HG03175 (cell line): ENCODE measurements at regions not wholly inside any gene's neighbourhood (a gene's known extent, or its start where the extent isn't known, plus 50 kb on each side); places are given as distances from the start of the nearest gene placed in this dataset.

ENCODE experiments used
- ATAC-seq: cut with Tn5 transposase; IDR thresholded peaks from one replicate; pipeline ENCODE4 v1.9.1; 2021; ENCODE audit warnings: mild to moderate bottlenecking, moderate library complexity; ENCODE audit not compliant: unreplicated experiment

DNA sequence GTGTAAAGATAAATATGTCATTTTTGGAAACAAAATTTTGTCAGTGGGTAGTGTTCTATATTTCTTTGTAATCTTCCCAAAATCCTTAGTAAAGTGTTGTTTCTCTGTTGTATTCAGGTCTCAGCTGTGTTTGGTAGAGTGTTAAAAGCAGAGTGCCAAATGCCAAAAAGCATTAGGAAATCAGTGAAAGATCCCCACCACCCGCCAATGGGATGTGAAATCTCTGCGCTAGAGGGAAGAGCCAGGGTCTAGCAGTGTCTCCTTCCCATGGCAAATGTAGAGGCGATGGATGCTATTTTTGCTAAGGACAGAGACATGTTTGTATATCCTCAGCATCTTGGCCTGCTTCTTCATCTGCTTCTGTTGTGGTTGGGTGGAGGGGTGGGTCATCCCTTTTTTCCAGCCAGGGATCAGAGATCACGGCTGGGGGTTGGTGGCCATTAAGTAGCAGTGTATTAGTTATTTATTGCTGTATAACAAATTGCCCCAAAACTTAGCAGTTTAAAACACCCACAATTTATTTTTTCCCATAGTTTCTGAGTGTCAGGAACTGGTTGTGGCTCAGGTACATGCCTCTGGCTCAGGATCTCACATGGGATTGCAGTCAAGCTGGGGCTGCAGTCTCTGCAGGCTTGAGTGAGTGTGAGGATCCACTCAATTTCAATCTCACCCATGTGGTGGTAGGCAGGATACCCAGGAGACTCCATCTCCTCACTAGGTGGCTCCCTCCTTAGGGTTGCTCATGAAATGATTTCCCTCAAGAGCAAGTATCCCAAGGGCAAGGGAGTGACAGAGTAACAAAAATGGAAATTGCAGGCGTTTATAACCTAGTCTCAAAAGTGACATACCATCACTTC, 211.9 kb downstream of the MYCN start:
- ATAC-seq = no peak

- ATAC-seq = no peak
These were observed 211.3 kb downstream of the MYCN start for GRCh38 chr2:16151651-16152050.

DNA sequence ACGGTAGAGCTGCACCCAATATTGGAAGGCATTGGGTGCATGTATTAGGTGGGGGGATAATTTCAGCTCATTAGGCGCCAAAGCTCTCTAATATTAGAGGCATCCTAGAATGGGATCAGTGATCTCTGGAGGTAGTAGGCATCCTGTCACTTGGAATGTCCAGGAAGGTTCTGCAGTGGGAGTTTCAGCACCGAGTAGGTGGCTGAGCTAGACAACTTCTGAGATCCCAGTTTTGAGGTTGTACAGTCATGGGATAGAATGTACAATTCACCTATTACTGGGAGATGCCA, 210.9 kb downstream of the MYCN start:
- no peak for ATAC-seq

GRCh38 chr2:16150456-16151280, 210.3 kb downstream of the MYCN start:
- ATAC-seq = no peak

DNA sequence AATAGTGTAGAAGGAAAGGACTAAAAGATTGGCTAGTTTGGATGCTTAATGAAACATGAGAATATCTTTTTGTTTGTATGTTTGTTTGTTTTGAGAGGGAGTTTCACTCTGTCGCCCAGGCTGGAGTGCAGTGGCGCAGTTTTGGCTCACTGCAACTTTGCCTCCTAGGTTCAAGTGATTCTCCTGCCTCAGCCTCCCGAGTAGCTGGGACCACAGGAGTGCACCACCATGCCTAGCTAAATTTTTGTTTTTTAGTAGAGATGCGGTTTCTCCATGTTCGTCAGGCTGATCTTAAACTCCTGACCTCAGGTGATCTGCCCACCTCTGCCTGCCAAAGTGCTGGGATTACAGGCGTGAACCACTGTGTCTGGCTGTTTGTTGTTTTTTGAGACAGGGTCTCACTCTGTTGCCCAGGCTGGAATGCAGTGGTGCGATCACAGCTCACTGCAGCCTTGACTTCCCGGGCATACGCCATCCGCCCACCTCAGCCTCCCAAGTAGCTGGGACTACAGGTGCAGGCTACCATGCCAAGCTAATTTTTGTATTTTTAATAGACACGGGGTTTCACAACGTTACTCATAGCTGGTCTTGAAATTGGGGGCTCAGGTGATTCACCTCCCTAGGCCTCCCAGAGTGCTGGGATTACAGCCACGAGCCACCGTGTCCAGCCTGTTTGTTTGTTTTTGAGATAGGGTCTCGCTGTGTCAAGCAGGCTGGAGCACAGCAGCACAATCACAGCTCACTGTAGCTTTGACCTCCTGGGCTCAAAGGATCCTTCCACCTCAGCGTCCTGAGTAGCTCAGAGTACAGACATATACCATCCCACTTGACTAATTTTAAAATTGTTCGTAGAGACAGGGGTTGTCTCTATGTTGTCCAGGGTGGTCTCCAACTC, 209.2 kb downstream of the MYCN start:
- ATAC-seq = no peak

- no peak for ATAC-seq
These were observed 208.4 kb downstream of the MYCN start for GRCh38 chr2:16148632-16149348.

DNA sequence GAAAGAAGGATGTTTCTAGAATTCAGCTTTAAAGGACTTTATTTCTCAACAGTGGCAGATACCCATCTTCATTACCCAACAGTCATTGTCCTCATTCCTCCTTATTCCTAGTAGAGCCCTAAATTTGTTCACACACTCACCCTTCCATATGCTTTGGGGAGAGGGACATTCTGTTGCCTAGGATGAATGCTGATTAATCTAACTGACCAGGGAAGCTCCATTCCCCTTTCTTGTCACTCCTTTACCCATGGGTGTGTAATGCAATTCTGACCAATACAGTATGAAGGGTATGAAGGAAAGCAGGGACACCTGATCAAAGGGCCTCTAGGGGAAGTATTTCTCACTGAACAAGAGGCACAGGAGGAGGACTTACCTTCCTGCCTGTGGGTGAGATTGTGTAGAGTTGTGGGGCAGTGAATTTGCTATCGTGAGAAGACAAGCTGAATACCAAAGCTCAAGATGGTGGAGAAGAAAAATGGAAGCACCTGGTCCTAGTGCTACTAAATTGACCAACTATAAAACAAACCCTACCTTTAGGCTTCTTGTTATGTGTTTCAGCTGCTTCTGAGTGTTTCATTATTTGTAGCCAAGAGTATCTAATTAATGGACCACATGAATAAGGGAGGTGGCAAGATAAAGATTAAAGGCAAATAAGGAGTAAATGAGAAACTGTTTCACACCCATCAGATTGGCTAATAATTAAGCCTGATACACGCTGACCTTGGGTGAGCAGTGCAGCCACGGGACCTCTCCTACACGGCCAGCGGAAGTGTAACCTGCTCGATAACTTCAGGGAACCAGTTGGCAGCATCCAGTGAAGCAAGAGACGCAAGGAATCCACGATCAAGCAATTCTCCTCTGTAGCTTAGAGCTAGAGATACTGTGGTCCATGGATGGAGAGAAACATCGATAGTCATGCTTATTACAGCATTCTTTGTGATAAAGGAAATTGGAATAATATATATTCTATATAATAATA, 202.3 kb downstream of the MYCN start:
- ATAC-seq = no peak

DNA sequence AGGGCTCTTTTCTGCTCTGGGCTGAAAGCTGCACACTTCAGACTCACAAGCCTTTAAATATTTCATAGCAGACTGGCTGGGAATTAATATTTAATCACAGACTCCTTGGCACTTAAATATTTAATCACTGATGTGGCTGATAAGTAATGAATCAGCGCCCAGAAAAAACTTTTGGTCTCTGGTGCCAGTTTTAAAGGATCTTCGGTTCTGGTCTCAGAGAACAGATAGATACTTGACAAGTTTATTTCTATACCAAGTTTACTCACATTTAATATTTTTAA, 201.2 kb downstream of the MYCN start:
- no peak for ATAC-seq

DNA sequence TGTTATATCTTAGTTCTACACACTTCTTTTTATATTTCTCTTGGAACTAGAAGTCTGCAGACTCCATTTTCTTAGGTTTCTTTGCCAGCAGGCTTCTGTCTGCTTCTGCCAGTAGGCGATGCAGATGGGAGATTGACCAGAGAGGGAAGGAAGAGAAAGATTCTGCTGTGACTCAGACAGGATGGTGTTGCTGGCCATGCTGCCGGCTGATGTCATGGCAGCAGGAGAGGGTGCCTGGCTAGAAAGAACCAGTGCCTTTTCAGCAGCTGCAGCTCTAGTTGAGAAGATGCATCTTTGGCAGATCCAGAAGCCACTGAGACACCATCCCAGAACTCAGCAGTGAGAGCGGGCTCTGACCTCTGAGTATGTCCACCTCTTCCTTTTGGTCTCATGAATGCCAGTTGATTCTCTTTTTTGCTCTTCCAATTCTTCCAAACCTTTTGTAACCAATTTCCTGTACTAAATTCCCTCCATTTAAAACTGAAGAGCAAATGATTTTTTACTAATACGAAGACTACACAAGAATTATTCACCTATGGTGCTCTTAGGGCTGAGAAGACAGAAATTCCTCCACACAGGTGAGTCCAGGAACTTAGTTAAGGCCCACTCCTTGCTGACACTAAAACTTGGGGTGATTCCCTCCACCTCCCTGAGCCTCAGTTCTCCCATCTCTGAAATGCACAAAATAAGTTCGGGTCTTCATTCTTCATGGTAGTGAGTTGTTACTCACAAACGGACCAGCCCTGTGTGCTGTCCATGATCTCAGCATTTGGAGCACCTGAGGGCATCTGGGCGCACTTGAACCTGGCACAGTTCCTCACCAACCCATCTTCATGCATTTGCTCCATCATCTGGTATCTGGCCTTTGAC, 200.7 kb downstream of the MYCN start:
- no peak for ATAC-seq

GRCh38 chr2:16139663-16140615, 199.6 kb downstream of the MYCN start:
- ATAC-seq = no peak

GRCh38 chr2:16138811-16139662, 198.7 kb downstream of the MYCN start:
- ATAC-seq = no peak

DNA sequence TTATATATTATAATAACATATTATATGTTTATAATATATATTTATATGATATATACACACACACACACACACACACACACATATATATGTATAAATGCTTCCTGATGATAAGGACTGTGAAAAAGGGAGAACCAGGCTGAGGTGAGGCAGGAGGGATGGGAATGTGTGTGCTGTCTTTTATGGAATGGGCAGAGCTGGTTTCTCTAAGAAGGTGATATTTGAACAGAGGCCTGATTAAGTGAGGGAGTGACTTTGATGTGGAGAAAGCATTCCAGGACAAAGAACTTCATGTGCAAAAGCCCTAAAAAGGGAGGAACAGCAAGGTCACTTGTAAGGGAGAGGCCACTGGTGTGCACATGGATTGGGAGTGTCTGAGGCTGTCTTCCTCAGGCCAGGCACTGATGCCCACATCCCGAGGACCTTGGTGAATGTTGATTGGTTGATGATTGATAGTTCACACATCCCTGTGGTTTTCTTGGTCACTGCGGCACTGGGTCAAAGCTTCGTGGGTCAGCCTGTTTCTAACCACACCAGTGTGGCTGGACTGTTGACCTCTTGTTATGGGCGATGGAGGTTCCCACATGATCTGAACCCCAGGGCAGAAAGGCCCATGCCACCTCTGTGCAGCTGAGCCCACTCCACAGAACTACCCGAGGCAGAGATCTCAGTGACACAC, 196.9 kb downstream of the MYCN start:
- no peak for ATAC-seq

GRCh38 chr2:16136461-16137035, 196.2 kb downstream of the MYCN start:
- ATAC-seq = no peak

DNA sequence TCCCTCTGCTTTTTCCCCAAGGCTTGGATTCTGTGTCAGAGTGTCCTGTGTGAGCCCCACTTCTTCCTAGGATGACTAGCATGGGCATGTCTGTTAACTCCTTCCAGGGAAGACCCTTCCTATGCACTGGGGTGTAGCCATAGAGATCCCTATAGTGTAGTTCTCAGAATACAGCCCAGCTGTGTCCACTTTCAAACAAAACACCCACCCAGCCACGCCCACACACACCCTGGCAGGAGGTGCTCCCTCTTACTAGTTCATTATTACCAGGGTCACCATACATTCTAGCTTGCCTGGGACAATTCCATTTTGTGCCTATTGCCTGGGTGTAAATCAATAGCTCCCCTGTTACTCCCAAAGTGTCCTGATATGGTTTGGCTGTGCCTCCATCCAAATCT, 195.6 kb downstream of the MYCN start:
- ATAC-seq = no peak

- no peak for ATAC-seq
These were observed 195.0 kb downstream of the MYCN start for GRCh38 chr2:16135196-16135912.
